Panc1 (cell line): ENCODE measurements at regions not wholly inside any gene's neighbourhood (a gene's known extent, or its start where the extent isn't known, plus 50 kb on each side); places are given as distances from the start of the nearest gene placed in this dataset.

ENCODE experiments used
- ATAC-seq: fragments of 200-7000 bp; cut with Tn5 transposase; 2 replicates; pipeline ENCODE4 v1.9.1; 2020; ENCODE audit warnings: mild to moderate bottlenecking, moderate library complexity
- BruUV-seq: library from RNA; stranded (reverse); fragments of 400-500 nt; replicated peaks from 2 replicates; lab custom pipeline; 2021; lab: Mats Ljungman, UMichigan
- CTCF ChIA-PET: fragments of 300-600 bp; sonication (Branson Sonifier 250); formaldehyde crosslinking; loops from one replicate; lab custom pipeline; 2022; ENCODE audit warnings: antibody characterized with exemption; lab: Charles Lee
- POLR2A ChIA-PET: fragments of 300-600 bp; sonication (Branson Sonifier 250); formaldehyde crosslinking; loops from one replicate; lab custom pipeline; 2022; ENCODE audit warnings: antibody characterized with exemption; lab: Charles Lee
- DNase-seq: peaks from one replicate; pipeline ENCODE4 v3.0.0-alpha.2; 2010; ENCODE audit warnings: low read depth, low spot score
- H3K27ac ChIP-seq: 2 replicates; pipeline ENCODE4 v1.5.1; 2011; ENCODE audit warnings: mild to moderate bottlenecking, low read length, inconsistent platforms
- H3K27me3 ChIP-seq: fragments of 200-500 bp; sonication (Bioruptor generic); 2 replicates; pipeline ENCODE4 v1.6.0; 2014; ENCODE audit warnings: low read length, inconsistent platforms; ENCODE audit not compliant: control insufficient read depth, insufficient read depth
- H3K36me3 ChIP-seq: fragments of 200-500 bp; sonication (Bioruptor generic); 2 replicates; pipeline ENCODE4 v1.5.1; 2014; ENCODE audit warnings: inconsistent platforms, mild to moderate bottlenecking, low read length, moderate library complexity; ENCODE audit not compliant: control insufficient read depth, insufficient read depth
- H3K4me1 ChIP-seq: 2 replicates; pipeline ENCODE4 v1.5.1; 2011; ENCODE audit warnings: inconsistent platforms, mild to moderate bottlenecking, low read length, moderate library complexity; ENCODE audit not compliant: control insufficient read depth, insufficient read depth
- H3K4me3 ChIP-seq, 2 experiments: 2 replicates each; pipeline ENCODE4 v1.5.1; 2011 to 2012; ENCODE audit warnings: low read depth in 2 of 2, low read length in 2 of 2, mild to moderate bottlenecking in 2 of 2, inconsistent platforms in 1 of 2, moderate library complexity in 1 of 2
- H3K9me3 ChIP-seq: fragments of 200-500 bp; sonication (Bioruptor generic); 2 replicates; pipeline ENCODE4 v1.5.1; 2014; ENCODE audit warnings: low read depth, mild to moderate bottlenecking, inconsistent platforms, low read length, moderate library complexity; ENCODE audit not compliant: control insufficient read depth, insufficient read depth
- CTCF ChIP-seq: fragments of 450-650 bp; IDR thresholded peaks from 2 replicates; pipeline ENCODE4 v1.5.1; 2017; ENCODE audit warnings: mild to moderate bottlenecking
- POLR2AphosphoS5 ChIP-seq: IDR thresholded peaks from 2 replicates; pipeline ENCODE4 v1.6.1; 2012; ENCODE audit warnings: mild to moderate bottlenecking, low read depth, low read length, moderate library complexity
- SIN3A ChIP-seq: IDR thresholded peaks from 2 replicates; pipeline ENCODE4 v1.6.1; 2012; ENCODE audit warnings: low read depth, mild to moderate bottlenecking, low read length, moderate library complexity, borderline replicate concordance; ENCODE audit not compliant: insufficient read depth
- TCF7L2 ChIP-seq: IDR thresholded peaks from 2 replicates; pipeline ENCODE4 v1.6.1; 2011; ENCODE audit warnings: mild to moderate bottlenecking, low read depth, low read length, inconsistent platforms
- in situ Hi-C: cut with HindIII; loops from 2 replicates; pipeline ENCODE4 v1.10.0; 2016; ENCODE audit warnings: low sequenced_read_pairs, low pct_unique_long_range_greater_than_20kb
- intact Hi-C: fragments of 100-400 bp; cut with micrococcal nuclease; formaldehyde crosslinking; loops from one replicate; pipeline ENCODE4 v1.10.0; 2022; ENCODE audit not compliant: unreplicated experiment
- TF ChIP-seq, protein P1 (sequence below), 2 experiments: IDR thresholded peaks; 2 replicates each; pipeline ENCODE4 v1.6.1; 2011 to 2012; ENCODE audit warnings: low read depth in 2 of 2, control low read depth in 1 of 2, low read length in 1 of 2, mild to moderate bottlenecking in 1 of 2, moderate library complexity in 1 of 2; ENCODE audit not compliant: insufficient read depth in 1 of 2

- in situ Hi-C loops: no loop called here
- no peak for TF ChIP-seq CTCF
- TF ChIP-seq TCF7L2: no peak
- no peak for TF ChIP-seq POLR2AphosphoS5
- TF ChIP-seq, protein P1, sequence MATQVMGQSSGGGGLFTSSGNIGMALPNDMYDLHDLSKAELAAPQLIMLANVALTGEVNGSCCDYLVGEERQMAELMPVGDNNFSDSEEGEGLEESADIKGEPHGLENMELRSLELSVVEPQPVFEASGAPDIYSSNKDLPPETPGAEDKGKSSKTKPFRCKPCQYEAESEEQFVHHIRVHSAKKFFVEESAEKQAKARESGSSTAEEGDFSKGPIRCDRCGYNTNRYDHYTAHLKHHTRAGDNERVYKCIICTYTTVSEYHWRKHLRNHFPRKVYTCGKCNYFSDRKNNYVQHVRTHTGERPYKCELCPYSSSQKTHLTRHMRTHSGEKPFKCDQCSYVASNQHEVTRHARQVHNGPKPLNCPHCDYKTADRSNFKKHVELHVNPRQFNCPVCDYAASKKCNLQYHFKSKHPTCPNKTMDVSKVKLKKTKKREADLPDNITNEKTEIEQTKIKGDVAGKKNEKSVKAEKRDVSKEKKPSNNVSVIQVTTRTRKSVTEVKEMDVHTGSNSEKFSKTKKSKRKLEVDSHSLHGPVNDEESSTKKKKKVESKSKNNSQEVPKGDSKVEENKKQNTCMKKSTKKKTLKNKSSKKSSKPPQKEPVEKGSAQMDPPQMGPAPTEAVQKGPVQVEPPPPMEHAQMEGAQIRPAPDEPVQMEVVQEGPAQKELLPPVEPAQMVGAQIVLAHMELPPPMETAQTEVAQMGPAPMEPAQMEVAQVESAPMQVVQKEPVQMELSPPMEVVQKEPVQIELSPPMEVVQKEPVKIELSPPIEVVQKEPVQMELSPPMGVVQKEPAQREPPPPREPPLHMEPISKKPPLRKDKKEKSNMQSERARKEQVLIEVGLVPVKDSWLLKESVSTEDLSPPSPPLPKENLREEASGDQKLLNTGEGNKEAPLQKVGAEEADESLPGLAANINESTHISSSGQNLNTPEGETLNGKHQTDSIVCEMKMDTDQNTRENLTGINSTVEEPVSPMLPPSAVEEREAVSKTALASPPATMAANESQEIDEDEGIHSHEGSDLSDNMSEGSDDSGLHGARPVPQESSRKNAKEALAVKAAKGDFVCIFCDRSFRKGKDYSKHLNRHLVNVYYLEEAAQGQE (IDR thresholded peaks at IDR 0.05; ENCODE audit: insufficient read depth in 1 of 2, low read depth in 2 of 2, low read length in 1 of 2): no peak
- TF ChIP-seq SIN3A: no peak
- Histone ChIP-seq H3K4me1 (no peaks in the 10 kb centered on the region), H3K27me3 (peaks cover 8% of the 10 kb centered on the region; the same call in 1 of the 2 replicates), H3K27ac (no peak overlapping the region), H3K9me3 (no peaks in the 10 kb centered on the region), H3K36me3 (no peaks in the 10 kb centered on the region), H3K4me3 (no peak overlapping the region)
- no peak for ATAC-seq
- no peak for DNase-seq
- ChIA-PET CTCF (no interaction called here), POLR2A (no interaction called here)
- BruUV-seq: no TSS peak
- intact Hi-C loops: no loop called here
Measured at GRCh38 chr1:14263225-14263624, 335.3 kb upstream of the KAZN start.

DNA sequence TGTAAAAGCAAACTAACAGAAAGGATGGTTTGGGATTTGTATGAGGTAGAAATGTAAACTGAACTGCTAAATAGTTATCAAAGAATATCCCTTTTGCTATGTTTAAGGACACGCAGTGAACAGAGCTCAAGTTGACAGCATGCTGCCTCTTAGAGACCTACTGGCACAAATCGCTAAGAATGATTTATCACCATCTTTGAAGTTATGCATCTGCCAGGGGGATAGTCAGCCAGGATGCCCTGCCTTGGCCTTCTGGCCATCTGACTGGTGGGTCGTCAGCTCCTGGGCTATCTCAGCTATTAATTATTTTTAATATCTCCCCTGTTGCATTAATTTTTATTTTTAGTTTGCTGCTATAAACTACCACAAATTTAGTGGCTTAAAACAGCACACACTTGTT lies 334.8 kb upstream of the KAZN start:
- no peak for DNase-seq
- ATAC-seq: no peak
- in situ Hi-C loops: no loop called here
- no peaks in the 10 kb centered on the region for H3K9me3 ChIP-seq
- TF ChIP-seq POLR2AphosphoS5: no peak
- no peak overlapping the region for H3K27ac ChIP-seq
- POLR2A ChIA-PET: no interaction called here
- intact Hi-C loops: no loop called here
- CTCF ChIA-PET: no interaction called here
- H3K27me3 ChIP-seq: peaks cover 8% of the 10 kb centered on the region; the same call in 1 of the 2 replicates
- no TSS peak for BruUV-seq
- H3K4me3 ChIP-seq: no peak overlapping the region
- H3K4me1 ChIP-seq: no peaks in the 10 kb centered on the region
- H3K36me3 ChIP-seq: no peaks in the 10 kb centered on the region

DNA sequence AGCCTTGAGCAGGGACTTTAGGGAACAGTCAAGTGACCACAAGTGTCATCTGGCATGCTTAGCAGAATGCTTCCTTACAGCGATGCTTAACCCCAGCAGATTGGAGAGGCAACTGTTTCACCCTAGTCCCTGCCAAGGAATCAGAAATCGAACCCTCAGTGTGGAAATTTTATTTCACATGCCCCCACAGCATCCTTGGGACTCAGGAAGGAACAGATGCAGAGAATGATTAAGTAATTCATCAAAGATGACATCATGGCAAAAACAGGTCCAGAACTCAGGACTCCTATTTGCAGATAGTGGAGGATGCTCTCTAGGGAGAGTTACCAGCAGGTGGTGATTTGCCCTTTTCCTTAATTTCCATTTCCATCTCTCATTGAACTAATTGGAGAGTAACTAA lies 333.0 kb upstream of the KAZN start:
- POLR2A ChIA-PET: no interaction called here
- H3K4me3 ChIP-seq: no peak overlapping the region
- intact Hi-C loops: no loop called here
- H3K27ac ChIP-seq: no peak overlapping the region
- peaks cover 3% of the 10 kb centered on the region; the same call in 1 of the 2 replicates for H3K27me3 ChIP-seq
- TF ChIP-seq SIN3A: no peak
- no peak for TF ChIP-seq TCF7L2
- TF ChIP-seq, protein P1 (IDR thresholded peaks at IDR 0.05; ENCODE audit: insufficient read depth in 1 of 2, low read depth in 2 of 2, low read length in 1 of 2): no peak
- TF ChIP-seq POLR2AphosphoS5: no peak
- TF ChIP-seq CTCF: no peak
- CTCF ChIA-PET: no interaction called here
- H3K9me3 ChIP-seq: no peaks in the 10 kb centered on the region
- DNase-seq (no peak), ATAC-seq (no peak)
- BruUV-seq: no TSS peak
- no peaks in the 10 kb centered on the region for H3K36me3 ChIP-seq
- no peaks in the 10 kb centered on the region for H3K4me1 ChIP-seq
- in situ Hi-C loops: no loop called here
